K562 (cell line): ENCODE measurements at regions not wholly inside any gene's neighbourhood (a gene's known extent, or its start where the extent isn't known, plus 50 kb on each side); places are given as distances from the start of the nearest gene placed in this dataset.

Experiments
- ADNP ChIP-seq: fragments of 200-800 bp; sonication (Bioruptor generic); IDR thresholded peaks from 2 replicates; pipeline ENCODE4 v1.6.1; 2016; ENCODE audit warnings: missing genetic modification characterization, missing compliant biosample characterization
- CCNT2 ChIP-seq: IDR thresholded peaks from 2 replicates; pipeline ENCODE4 v1.6.1; 2011; ENCODE audit warnings: borderline replicate concordance, low read depth, mild to moderate bottlenecking, moderate library complexity, mixed read lengths, low read length; ENCODE audit not compliant: insufficient read length; ENCODE audit errors: extremely low read depth
- GTF2A2 ChIP-seq: IDR thresholded peaks from 2 replicates; pipeline ENCODE4 v1.6.1; 2016; ENCODE audit warnings: mild to moderate bottlenecking, missing genetic modification characterization, missing compliant biosample characterization
- IRF2 ChIP-seq: sonication (generic); formaldehyde crosslinking; IDR thresholded peaks from 2 replicates; pipeline ENCODE4 v1.8.1; 2022; ENCODE audit warnings: mild to moderate bottlenecking, missing genetic modification reagents
- KAT7 ChIP-seq: sonication (generic); formaldehyde crosslinking; IDR thresholded peaks from 2 replicates; pipeline ENCODE4 v1.8.0; 2022; ENCODE audit warnings: missing genetic modification reagents, mild to moderate bottlenecking, borderline replicate concordance
- NR3C1 ChIP-seq: sonication (generic); formaldehyde crosslinking; IDR thresholded peaks from 2 replicates; pipeline ENCODE4 v1.8.1; 2022; ENCODE audit warnings: missing genetic modification reagents
- PML ChIP-seq: IDR thresholded peaks from 2 replicates; pipeline ENCODE4 v1.6.1; 2012; ENCODE audit warnings: low read length, inconsistent platforms
- PTTG1 ChIP-seq: fragments of 450-650 bp; IDR thresholded peaks from 2 replicates; pipeline ENCODE4 v1.6.1; 2016; ENCODE audit warnings: low read depth, mild to moderate bottlenecking, missing genetic modification characterization, missing compliant biosample characterization
- SIN3A ChIP-seq, 2 experiments: fragments of 150-350 bp in 1 of 2; IDR thresholded peaks; 2 replicates each; pipeline ENCODE4 v1.6.1; 2011 to 2016; ENCODE audit warnings: borderline replicate concordance in 2 of 2, low read depth in 2 of 2, low read length in 2 of 2, mild to moderate bottlenecking in 2 of 2, moderate library complexity in 2 of 2; ENCODE audit not compliant: control insufficient read depth in 1 of 2
- SMAD3 ChIP-seq: fragments of 450-650 bp; formaldehyde crosslinking; conservative IDR thresholded peaks from 2 replicates; pipeline ENCODE4 v1.4.0; 2020; ENCODE audit warnings: mild to moderate bottlenecking
- SMAD4 ChIP-seq: fragments of 250-450 bp; sonication (Bioruptor Pico); conservative IDR thresholded peaks from 2 replicates; pipeline ENCODE4 v1.8.0; 2021; ENCODE audit warnings: inconsistent platforms, mild to moderate bottlenecking, moderate library complexity
- SOX6 ChIP-seq: fragments of 450-650 bp; IDR thresholded peaks from 2 replicates; pipeline ENCODE4 v1.6.1; 2014; ENCODE audit warnings: mild to moderate bottlenecking
- ZKSCAN8 ChIP-seq: fragments of 200-800 bp; sonication (Bioruptor generic); IDR thresholded peaks from 2 replicates; pipeline ENCODE4 v1.6.1; 2016; ENCODE audit warnings: missing genetic modification characterization, missing compliant biosample characterization
- ZNF41 ChIP-seq: fragments of 250-450 bp; sonication (Bioruptor Pico); conservative IDR thresholded peaks from 2 replicates; pipeline ENCODE4 v1.4.0; 2020; ENCODE audit warnings: mild to moderate bottlenecking
- TF ChIP-seq, protein P1 (sequence below), 2 experiments: fragments of 250-450 bp in 1 of 2; fragments of 450-650 bp in 1 of 2; sonication (Bioruptor Pico) in 1 of 2; IDR thresholded peaks; 2 replicates each; pipeline versions ENCODE4 v1.6.1 to v1.8.0; 2016 to 2021; ENCODE audit warnings: mild to moderate bottlenecking in 2 of 2, moderate library complexity in 2 of 2, missing compliant biosample characterization in 1 of 2, missing genetic modification characterization in 1 of 2
- TF ChIP-seq, protein P2 (sequence below): fragments of 450-650 bp; conservative IDR thresholded peaks from 2 replicates; pipeline ENCODE4 v1.6.1; 2016; ENCODE audit warnings: missing genetic modification characterization, low read depth, mild to moderate bottlenecking, missing compliant biosample characterization, moderate library complexity
- TF ChIP-seq, protein P3 (sequence below): fragments of 200-800 bp; sonication (Bioruptor generic); IDR thresholded peaks from 2 replicates; pipeline ENCODE4 v1.6.1; 2017; ENCODE audit warnings: missing genetic modification characterization, missing compliant biosample characterization

DNA sequence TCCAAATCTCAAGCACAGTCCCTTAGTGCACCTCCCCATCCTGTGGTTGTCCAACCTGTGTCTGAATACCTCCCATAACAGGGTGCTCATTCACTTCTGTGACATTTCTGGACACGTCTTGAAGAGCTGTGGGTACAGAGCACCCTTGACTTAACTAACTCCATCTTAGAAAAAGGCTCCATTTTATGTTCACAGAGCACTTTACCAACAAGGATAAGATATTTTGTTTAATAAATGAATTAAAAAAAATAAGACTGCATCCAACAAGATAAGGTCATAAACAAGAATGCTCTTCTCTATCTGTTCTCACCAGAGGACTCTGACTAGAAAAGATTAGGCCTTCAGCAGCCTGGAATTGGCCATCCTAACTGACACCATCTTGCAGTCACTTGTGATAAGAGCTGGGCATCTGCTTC is 335.2 kb upstream of the ZNF32 start (continued):
- TF ChIP-seq, protein P1, sequence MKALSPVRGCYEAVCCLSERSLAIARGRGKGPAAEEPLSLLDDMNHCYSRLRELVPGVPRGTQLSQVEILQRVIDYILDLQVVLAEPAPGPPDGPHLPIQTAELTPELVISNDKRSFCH (CRISPR knock-in tag; IDR thresholded peaks at IDR 0.05): peak; percentile 71
- TF ChIP-seq, protein P1 (tag; IDR thresholded peaks at IDR 0.05): no peak
- TF ChIP-seq IRF2 (no peak), SMAD4 (CRISPR knock-in tag) (peak; percentile 66), PML (peak; percentile 84), ZNF41 (peak; percentile 80), NR3C1 (CRISPR knock-in tag) (no peak), SOX6 (peak; percentile 73), CCNT2 (peak; percentile 74), KAT7 (no peak), ZKSCAN8 (CRISPR knock-in tag) (peak; percentile 59; the same call in 1 of the 2 replicates), ADNP (tag) (no peak), PTTG1 (tag) (peak; percentile 82), SMAD3 (CRISPR knock-in tag) (peak; percentile 77; the same call in 1 of the 2 replicates), SIN3A (IDR thresholded peaks at IDR 0.05; ENCODE audit: borderline replicate concordance in 2 of 2, control insufficient read depth in 1 of 2, low read depth in 2 of 2, low read length in 2 of 2) (no peak), GTF2A2 (tag) (peak; percentile 74; the same call in 1 of the 2 replicates)
- TF ChIP-seq, protein P2, sequence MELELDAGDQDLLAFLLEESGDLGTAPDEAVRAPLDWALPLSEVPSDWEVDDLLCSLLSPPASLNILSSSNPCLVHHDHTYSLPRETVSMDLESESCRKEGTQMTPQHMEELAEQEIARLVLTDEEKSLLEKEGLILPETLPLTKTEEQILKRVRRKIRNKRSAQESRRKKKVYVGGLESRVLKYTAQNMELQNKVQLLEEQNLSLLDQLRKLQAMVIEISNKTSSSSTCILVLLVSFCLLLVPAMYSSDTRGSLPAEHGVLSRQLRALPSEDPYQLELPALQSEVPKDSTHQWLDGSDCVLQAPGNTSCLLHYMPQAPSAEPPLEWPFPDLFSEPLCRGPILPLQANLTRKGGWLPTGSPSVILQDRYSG: peak; percentile 94
- TF ChIP-seq, protein P3, sequence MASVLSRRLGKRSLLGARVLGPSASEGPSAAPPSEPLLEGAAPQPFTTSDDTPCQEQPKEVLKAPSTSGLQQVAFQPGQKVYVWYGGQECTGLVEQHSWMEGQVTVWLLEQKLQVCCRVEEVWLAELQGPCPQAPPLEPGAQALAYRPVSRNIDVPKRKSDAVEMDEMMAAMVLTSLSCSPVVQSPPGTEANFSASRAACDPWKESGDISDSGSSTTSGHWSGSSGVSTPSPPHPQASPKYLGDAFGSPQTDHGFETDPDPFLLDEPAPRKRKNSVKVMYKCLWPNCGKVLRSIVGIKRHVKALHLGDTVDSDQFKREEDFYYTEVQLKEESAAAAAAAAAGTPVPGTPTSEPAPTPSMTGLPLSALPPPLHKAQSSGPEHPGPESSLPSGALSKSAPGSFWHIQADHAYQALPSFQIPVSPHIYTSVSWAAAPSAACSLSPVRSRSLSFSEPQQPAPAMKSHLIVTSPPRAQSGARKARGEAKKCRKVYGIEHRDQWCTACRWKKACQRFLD (CRISPR knock-in tag): no peak
